IMR-90 (cell line): ENCODE measurements at regions not wholly inside any gene's neighbourhood (a gene's known extent, or its start where the extent isn't known, plus 50 kb on each side); places are given as distances from the start of the nearest gene placed in this dataset.

Source experiments
- CEBPB ChIP-seq: IDR thresholded peaks from 2 replicates; pipeline ENCODE4 v1.6.1; 2012; ENCODE audit warnings: low read depth, low read length, improper control_type of control experiment
- CTCF ChIP-seq: conservative IDR thresholded peaks from 2 replicates; pipeline ENCODE4 v1.5.1; 2012; ENCODE audit warnings: mild to moderate bottlenecking, low read depth, low read length, improper control_type of control experiment
- ELK1 ChIP-seq: fragments of 150-350 bp; IDR thresholded peaks from 2 replicates; pipeline ENCODE4 v1.6.1; 2016; ENCODE audit warnings: low read depth, mild to moderate bottlenecking, low read length, moderate library complexity, borderline replicate concordance
- FOS ChIP-seq: fragments of 150-350 bp; IDR thresholded peaks from 2 replicates; pipeline ENCODE4 v1.6.1; 2016; ENCODE audit warnings: low read depth, low read length
- POLR2A ChIP-seq: IDR thresholded peaks from 2 replicates; pipeline ENCODE4 v1.6.1; 2012; ENCODE audit warnings: mild to moderate bottlenecking, low read depth, low read length
- RAD21 ChIP-seq: IDR thresholded peaks from 2 replicates; pipeline ENCODE4 v1.6.1; 2012; ENCODE audit warnings: low read length, improper control_type of control experiment
- RCOR1 ChIP-seq: IDR thresholded peaks from 2 replicates; pipeline ENCODE4 v1.6.1; 2012; ENCODE audit warnings: mild to moderate bottlenecking, low read length, improper control_type of control experiment; ENCODE audit not compliant: insufficient replicate concordance

- TF ChIP-seq RCOR1 (no peak), CTCF (no peak), ELK1 (no peak), POLR2A (no peak), FOS (no peak), RAD21 (no peak), CEBPB (no peak)
Measured at GRCh38 chr3:1792466-1792865, 306.2 kb upstream of the CNTN4 start.
